ENCODE measurements at regions not wholly inside any gene's neighbourhood (a gene's known extent, or its start where the extent isn't known, plus 50 kb on each side); places are given as distances from the start of the nearest gene placed in this dataset.

DNA sequence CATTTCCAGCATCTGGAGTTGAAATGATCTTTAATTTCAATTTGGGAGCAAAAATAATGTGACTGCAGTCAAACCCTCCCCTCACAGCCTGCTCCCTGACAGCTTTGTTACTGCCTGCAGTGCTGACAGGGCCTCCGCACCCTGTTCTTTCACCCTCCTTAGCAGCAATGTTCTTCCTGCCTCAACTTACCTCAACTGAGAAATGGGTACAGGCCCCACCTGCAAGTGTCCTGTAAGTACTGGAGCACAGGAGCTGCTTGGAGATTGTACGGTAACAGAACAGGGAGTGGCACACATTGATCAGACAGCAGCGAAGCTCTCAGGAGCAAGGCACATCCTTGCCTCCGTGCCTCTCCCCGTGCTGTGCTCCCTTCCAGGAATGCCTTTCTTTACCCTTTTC, 131.3 kb downstream of the CHST1 start:
- Histone ChIP-seq H3K4me2 (replicated peaks; ENCODE audit: extremely low read depth, low read length, poor library complexity, severe bottlenecking) (no peak overlapping the region), H3K27ac (ENCODE audit: low read depth in 1 of 2, low read length in 2 of 2) (no peak overlapping the region), H3K9me3 (replicated peaks in 1 of 2; ENCODE audit: control insufficient read depth in 1 of 2, insufficient read depth in 1 of 2, low read length in 2 of 2) (no peaks in the 10 kb centered on the region), H3K79me2 (ENCODE audit: insufficient read depth, low read length) (no peaks in the 10 kb centered on the region), H3K4me3 (replicated peaks in 1 of 3; ENCODE audit: low read depth in 2 of 3, low read length in 3 of 3) (no peak overlapping the region), H3K36me3 (replicated peaks in 1 of 2; ENCODE audit: control insufficient read depth in 1 of 2, insufficient read depth in 2 of 2, low read length in 2 of 2) (no peaks in the 10 kb centered on the region), H3K4me1 (ENCODE audit: control insufficient read depth in 1 of 2, insufficient read depth in 2 of 2, low read length in 2 of 2) (peaks cover 0 to 4% of the 10 kb centered on the region in 2 donors), H4K20me1 (ENCODE audit: insufficient read depth, low read length) (no peaks in the 10 kb centered on the region), H2AFZ (ENCODE audit: insufficient read depth, low read depth, low read length, poor library complexity, severe bottlenecking) (no peak overlapping the region), H3K9ac (ENCODE audit: insufficient read depth, low read length, poor library complexity, severe bottlenecking) (no peak overlapping the region), H3K27me3 (ENCODE audit: control insufficient read depth in 2 of 2, insufficient read depth in 2 of 2, low read length in 2 of 2) (no peaks in the 10 kb centered on the region)
- H3K4me1 Mint-ChIP-seq = peaks cover 14% of the 10 kb centered on the region
- no peak overlapping the region for H3K4me3 Mint-ChIP-seq
- H3K27me3 Mint-ChIP-seq (ENCODE audit: low read depth in 3 of 3) = peaks cover 12 to 22% (median 15%) of the 10 kb centered on the region in 3 donors
- intact Hi-C loops (cut with micrococcal nuclease) = no loop called here
- WGBS (ENCODE audit: insufficient coverage) = 91% methylated on average over 5 of the region's 5 CpGs
- DNase-seq = no peak
- no peak for TF ChIP-seq CTCF (IDR thresholded peaks at IDR 0.05)
- H3K9me3 Mint-ChIP-seq = no peaks in the 10 kb centered on the region
- H3K36me3 Mint-ChIP-seq = no peaks in the 10 kb centered on the region
- H3K27ac Mint-ChIP-seq = no peak overlapping the region

DNA sequence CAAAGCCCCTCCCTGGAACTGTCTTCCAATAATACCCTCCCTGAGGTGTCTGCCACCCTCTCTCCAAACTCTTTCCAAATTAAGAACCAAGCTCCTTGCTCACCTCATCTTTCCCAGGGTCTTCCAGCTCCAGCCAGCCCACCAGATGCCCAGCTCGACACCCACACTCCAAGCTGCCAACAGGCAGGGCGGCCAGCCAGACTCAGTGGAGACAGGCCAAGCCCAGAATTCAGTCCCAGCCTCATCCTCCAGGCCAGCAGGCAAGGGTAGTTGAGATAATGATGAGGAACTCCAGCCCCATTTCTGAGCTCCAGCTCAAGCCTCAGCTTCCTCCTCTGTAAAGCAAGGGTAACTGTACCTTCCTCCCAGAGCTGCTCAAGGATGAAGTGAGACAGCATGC, 132.9 kb downstream of the CHST1 start:
- WGBS (ENCODE audit: insufficient coverage) = no CpG with 5 or more reads among the region's 2 CpGs
- no peaks in the 10 kb centered on the region for H3K36me3 Mint-ChIP-seq
- H2AFZ ChIP-seq (ENCODE audit: insufficient read depth, low read depth, low read length, poor library complexity, severe bottlenecking) = no peak overlapping the region

More for the DNA sequence above, 132.9 kb downstream of the CHST1 start:
- Histone ChIP-seq H3K4me2 (replicated peaks; ENCODE audit: extremely low read depth, low read length, poor library complexity, severe bottlenecking) (no peak overlapping the region), H4K20me1 (ENCODE audit: insufficient read depth, low read length) (no peaks in the 10 kb centered on the region), H3K36me3 (replicated peaks in 1 of 2; ENCODE audit: control insufficient read depth in 1 of 2, insufficient read depth in 2 of 2, low read length in 2 of 2) (no peaks in the 10 kb centered on the region), H3K79me2 (ENCODE audit: insufficient read depth, low read length) (no peaks in the 10 kb centered on the region), H3K9me3 (replicated peaks in 1 of 2; ENCODE audit: control insufficient read depth in 1 of 2, insufficient read depth in 1 of 2, low read length in 2 of 2) (no peaks in the 10 kb centered on the region), H3K4me1 (ENCODE audit: control insufficient read depth in 1 of 2, insufficient read depth in 2 of 2, low read length in 2 of 2) (peaks cover 9 to 20% of the 10 kb centered on the region in 2 donors), H3K4me3 (replicated peaks in 1 of 3; ENCODE audit: low read depth in 2 of 3, low read length in 3 of 3) (no peak overlapping the region), H3K9ac (ENCODE audit: insufficient read depth, low read length, poor library complexity, severe bottlenecking) (no peak overlapping the region), H3K27me3 (ENCODE audit: control insufficient read depth in 2 of 2, insufficient read depth in 2 of 2, low read length in 2 of 2) (no peaks in the 10 kb centered on the region), H3K27ac (ENCODE audit: low read depth in 1 of 2, low read length in 2 of 2) (no peak overlapping the region)
- no peak for TF ChIP-seq CTCF (IDR thresholded peaks at IDR 0.05)
- Mint-ChIP-seq H3K9me3 (no peaks in the 10 kb centered on the region), H3K4me3 (peak overlapping the region in 1 of 2 donors; percentile 16), H3K4me1 (peaks cover 29% of the 10 kb centered on the region), H3K27ac (no peak overlapping the region), H3K27me3 (ENCODE audit: low read depth in 3 of 3) (peaks cover 7 to 17% (median 10%) of the 10 kb centered on the region in 3 donors)
- intact Hi-C loops (cut with micrococcal nuclease) = no loop called here
- no peak for DNase-seq
